LNCAP (cell line): ENCODE measurements at regions not wholly inside any gene's neighbourhood (a gene's known extent, or its start where the extent isn't known, plus 50 kb on each side); places are given as distances from the start of the nearest gene placed in this dataset.

Experiments used
- TF ChIP-seq, protein P1 (sequence below): fragments of 450-650 bp; IDR thresholded peaks from 2 replicates; pipeline ENCODE4 v1.5.1; 2017; ENCODE audit warnings: mild to moderate bottlenecking

DNA sequence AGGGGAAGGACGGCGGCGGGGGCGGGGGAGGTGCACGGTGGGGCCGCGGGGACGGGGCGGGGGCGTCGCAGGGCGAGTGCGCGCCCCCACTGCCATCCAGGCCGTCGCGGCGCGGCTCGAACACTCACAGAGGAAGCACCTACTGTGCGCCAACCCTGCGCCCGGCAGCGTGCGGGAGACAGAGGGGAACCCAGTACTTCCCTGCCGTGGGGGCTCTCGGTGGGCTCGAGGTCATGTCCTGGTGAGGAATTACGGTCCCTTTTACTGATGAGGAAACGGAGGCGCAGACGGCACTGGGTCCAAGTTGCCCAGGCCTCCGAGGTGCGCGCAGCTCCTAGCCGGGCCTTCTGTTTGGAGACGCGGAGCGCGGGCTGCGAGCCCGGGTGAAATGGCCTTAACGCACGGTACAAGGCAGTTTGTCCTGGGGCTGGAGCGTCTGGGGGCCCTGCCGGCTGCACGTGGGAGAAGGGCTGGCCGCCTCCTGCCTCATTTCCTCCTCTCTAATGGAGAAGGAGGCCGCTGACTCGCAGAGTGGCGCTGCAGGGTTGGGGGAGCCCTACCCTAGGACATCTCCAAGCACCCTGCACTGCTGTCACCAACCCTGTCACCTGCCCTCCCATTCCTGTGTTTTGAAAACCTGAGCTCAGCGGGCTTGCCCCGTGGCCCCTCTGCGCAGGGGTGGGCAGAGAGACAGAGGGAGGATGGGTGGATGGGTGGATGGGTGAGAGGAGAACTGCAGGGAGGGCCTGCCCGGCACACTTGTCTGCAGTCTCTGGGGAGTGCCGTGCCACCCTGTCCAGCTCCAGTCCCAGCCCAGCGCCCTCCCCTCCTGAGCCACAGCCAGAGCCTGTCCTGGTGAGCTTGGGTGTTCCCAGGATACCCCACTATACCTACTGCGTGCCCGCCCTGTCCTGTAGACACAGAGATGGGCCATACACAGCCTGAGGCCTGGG lies 106.0 kb downstream of the ADRA2C start:
- TF ChIP-seq, protein P1, sequence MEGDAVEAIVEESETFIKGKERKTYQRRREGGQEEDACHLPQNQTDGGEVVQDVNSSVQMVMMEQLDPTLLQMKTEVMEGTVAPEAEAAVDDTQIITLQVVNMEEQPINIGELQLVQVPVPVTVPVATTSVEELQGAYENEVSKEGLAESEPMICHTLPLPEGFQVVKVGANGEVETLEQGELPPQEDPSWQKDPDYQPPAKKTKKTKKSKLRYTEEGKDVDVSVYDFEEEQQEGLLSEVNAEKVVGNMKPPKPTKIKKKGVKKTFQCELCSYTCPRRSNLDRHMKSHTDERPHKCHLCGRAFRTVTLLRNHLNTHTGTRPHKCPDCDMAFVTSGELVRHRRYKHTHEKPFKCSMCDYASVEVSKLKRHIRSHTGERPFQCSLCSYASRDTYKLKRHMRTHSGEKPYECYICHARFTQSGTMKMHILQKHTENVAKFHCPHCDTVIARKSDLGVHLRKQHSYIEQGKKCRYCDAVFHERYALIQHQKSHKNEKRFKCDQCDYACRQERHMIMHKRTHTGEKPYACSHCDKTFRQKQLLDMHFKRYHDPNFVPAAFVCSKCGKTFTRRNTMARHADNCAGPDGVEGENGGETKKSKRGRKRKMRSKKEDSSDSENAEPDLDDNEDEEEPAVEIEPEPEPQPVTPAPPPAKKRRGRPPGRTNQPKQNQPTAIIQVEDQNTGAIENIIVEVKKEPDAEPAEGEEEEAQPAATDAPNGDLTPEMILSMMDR, result no peak

DNA sequence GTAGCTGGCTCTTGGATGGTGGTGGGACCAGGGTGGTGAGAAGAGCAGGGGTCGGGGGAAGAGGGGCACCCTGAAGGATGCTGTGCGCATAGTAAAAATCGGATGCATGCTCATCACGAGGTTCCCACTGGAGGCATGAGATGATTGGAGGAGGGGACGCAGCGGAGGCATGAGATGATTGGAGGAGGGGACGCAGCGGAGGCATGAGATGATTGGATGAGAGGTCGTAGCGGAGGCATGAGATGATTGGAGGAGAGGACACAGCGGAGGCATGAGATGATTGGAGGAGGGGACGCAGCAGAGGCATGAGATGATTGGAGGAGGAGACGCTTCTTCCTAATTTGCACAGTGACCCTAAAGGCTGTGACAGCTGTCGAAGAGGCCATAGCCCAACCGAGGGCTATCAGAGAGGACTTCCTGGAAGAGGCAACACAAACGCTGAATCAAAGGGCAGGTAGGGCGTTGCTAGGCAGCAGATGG lies 106.7 kb downstream of the ADRA2C start:
- TF ChIP-seq, protein P1, result no peak

DNA sequence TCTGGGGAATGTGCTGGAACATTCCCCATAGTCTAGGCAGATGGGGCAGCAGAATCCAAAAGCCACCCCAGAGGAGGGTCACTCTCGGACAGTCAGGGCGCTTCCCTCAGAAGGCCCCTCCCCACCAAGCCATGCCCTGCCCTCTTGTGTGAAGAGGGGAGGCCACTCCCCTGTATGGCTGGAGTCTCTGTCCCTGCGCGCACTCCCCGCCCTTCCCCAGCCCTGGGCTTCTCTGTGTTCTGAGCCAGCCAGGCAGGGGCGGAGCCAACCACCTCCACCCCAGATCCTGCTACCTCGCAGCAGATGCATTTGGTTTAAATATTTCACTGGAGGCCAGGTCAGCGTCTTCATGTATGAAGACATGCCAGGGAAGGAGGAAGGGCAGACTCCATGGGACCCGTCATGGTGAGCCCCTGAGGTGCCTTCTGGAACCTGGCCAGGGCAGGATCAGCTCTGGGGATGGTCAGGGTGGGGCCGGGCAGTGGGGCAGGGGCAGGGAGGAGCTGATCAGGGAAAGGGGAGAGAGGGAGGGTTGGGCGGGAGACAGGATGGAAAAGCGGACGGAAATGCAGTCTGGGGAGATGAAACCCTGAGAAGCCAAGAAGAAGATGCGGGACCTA lies 107.3 kb downstream of the ADRA2C start:
- TF ChIP-seq, protein P1, result no peak

DNA sequence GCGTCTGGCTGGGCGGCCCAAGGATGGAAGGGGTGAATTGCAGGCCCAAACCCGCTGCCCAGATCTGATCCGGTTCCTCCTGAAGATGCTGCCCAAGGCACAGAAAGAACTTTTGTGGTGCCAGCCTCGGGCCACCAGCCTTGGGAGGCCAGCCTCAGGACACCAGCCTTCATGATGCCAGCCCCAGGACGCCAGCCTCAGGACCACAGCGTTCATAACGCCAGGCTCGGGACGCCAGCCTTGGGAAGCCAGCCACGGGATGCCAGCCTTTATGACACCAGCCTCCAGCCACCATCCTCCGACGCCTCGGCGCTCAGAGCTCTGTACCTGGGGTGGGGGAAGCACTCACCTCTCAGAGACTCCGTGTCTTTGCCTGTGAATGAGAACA lies 107.8 kb downstream of the ADRA2C start:
- TF ChIP-seq, protein P1, result no peak

DNA sequence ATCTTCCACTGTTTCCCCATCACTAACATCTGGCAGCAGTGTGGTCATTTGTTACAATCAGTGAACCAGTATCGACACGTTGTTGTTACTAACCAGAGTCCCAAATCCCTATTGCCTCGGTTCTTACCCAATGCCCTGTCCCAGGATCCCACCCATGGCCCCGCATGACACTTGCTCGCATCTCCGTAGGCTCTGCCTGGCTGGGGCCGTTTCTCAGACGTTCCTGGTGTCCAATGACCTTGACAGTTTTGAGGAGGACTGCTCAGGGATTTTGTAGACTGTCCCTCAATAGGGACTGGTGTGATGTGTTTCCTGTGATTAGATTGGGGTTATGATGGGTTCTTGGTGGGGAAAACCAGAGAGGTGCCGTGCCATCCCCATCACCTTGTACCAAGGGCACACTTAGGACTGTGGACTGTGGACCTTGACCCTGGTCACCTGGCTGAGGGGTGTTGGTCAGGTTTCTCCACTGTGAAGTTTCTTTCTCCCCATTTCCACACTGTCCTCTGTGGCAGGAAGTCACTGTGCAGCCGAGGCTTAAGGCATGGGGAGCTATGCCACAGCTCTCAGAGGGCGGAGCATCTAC lies 108.4 kb downstream of the ADRA2C start:
- TF ChIP-seq, protein P1, result no peak

DNA sequence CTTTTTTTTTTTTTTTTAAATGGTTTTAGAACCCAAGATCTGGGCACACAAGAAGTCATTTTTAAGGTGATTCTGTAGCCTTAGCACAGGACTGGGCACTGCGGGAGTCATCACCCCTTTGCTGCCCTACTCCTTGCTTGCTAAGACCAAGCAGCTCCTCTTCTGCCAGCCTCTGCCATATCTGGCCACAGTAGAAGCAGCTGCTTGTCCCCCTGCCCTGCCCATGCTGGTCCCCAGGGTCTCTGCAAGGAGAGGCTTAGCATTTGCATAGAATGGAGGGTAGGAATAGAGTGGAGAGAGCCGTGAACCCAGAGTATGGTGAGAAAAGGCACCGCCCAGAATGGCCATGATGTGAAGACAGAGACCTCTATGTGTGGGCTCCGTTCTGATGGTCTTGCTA lies 109.3 kb downstream of the ADRA2C start:
- TF ChIP-seq, protein P1, result no peak

DNA sequence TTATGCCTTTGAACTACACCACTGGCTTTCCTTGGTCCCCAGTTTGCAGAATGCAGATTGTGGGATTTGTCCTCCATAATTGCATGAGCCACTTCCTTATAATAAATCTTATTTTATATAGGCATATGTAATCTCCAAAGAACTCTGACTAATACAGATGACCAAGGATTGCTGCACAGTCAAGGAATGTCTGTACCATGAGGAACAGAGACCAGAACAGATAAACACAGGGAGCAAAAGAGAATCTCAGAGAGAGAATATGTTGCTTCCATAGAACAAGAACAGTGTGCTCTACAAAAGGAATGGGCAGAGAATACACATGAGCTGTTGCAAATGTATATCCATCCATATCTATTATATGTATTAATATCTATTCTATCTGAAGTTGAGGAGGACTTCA lies 111.1 kb downstream of the ADRA2C start:
- TF ChIP-seq, protein P1, result no peak
